Midbrain (tissue), 1 donor: ENCODE measurements at regions not wholly inside any gene's neighbourhood (a gene's known extent, or its start where the extent isn't known, plus 50 kb on each side); places are given as distances from the start of the nearest gene placed in this dataset.
"Not testable (repeated sequence)": the region's sequence is repeated elsewhere in the genome, so short reads cannot be mapped to it uniquely, and the experiment has no call there.

ENCODE experiments used
- DNase-seq: peaks from one replicate; lab custom pipeline; 2025; lab: John Stamatoyannopoulos, UW

DNA sequence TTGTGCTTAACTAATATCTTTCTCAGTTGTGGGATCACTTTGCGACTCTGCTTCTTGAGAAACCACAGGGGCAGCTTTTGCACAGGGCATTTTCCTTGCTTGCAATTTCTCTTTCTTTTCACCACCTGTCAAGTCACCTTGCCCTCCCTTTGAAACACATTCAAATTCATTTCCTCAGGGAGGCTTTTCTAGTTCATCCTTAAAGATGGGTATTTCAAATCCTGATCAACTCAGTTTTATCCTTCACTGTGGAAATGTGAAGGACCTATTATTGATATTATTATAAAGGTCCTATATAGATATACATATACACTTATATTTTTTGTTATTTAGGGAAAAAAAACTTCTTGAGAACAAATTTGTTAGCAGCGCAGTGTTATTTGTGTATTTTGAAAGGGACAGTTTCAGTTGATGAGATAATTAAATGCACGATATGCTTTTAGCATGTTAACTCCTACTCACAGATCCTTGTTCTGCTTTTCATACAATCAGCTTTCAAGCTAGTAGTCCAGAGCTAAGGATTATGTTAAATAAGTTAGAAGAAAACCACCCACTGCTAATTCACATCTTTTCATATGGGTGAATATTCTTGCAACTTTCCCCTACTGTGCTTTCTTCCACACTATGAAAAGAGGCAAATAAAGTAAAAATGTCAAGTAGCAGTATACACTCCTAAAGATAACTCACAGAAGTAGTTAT is 501.4 kb upstream of the RGS6 start:
- DNase-seq, result no peak

DNA sequence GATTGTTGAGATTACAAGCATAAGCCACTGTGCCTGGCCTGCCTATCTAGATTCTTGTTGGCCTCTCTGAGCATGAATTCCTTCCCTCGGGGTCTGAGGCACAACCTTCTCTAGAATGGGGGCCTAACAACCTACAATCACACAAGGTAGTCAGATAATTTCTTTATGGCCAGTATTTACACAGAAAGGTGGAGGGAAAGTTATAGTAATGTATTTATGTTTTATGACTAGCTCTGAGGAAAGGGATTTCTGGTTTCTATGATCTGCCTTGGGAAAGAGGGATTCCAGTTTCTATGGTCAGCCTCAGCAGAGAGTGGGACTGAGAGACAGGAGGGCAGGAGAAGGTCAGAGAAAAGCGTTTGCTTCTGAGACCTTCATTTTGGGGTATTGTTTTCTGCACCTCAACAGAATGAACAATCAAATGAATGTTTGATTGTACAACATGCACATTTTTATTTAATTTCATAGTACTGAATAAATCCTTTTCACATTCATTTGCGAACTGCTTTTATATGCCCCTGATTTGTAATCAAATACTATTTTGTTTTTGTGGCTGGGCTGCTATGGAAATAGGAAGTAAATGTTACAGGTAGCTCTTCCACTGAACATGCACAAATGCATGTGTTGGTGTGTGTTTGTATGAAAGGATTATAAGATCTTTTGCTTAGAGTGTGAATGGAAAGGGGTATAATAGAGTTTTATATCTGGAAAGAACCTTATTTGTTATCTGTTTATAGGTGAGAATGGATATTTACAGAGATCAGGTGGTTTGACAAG is 499.7 kb upstream of the RGS6 start:
- DNase-seq, result no peak

DNA sequence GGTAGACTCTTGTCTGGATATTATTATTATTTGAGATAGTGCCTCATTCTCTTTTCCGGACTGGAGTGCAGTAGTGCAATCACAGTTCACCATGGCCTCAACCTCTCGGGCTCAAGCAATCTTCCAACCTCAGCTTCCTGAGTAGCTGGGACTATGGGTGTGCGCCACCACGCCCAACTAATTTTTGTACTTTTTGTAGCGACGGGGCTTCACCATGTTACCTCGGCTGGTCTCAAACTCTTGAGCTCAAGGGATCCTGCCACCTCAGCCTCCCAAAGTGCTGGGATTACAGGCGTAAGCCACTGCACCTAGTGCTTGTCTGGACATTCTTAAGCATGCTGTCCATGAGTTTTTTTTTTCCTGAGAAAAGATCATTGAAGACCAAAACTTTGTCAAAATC is 498.9 kb upstream of the RGS6 start:
- no peak for DNase-seq

DNA sequence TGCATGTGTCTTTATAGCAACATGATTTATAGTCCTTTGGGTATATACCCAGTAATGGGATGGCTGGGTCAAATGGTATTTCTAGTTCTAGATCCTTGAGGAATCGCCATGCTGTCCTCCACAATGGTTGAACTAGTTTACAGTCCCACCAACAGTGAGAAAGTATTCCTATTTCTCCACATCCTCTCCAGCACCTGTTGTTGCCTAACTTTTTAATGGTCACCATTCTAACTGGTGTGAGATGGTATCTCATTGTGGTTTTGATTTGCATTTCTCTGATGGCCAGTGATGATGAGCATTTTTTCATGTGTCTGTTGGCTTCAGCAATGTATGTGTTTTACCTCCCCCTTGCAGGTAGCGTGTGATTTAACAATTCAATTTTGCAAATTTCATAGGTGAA is 496.6 kb upstream of the RGS6 start:
- not testable (repeated sequence) for DNase-seq

DNA sequence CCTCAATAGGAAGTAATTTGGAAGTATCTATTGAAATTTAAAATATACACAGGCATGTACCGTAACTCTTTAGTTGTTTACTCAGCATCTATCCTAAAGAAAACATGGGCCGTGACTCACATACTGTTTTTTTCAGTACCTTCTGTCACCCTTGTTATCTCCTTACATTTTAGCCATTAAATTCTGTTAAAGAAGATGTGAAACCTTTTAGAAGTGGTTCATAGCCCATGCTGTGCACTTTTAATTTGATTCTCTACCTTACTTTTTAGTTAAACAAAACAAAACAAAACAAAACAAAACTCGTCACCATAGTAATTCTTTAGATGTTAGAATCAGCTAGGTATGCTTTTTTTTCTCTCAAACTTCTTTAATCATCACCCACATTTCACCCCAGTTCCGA is 494.4 kb upstream of the RGS6 start:
- no peak for DNase-seq

DNA sequence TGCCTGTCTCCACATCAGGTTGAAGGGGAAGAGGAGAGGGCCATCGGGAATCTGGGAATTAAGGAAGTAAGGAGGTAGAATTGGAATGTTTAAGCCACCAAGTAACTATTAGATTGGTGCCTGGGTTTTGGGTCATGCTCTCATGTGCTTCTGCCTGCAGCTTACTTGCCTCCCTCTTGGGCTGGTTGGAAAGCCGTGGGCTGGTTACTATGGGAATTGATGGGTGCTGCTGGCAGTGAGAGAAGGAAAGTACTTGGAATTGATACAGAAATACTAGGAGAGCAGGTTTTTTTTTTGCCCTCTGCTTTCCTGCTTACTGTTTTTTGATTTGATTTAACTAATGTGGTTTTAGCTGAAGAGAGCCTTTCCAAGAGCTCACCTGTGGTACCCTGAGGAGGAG is 493.5 kb upstream of the RGS6 start:
- peak; percentile 33 for DNase-seq

DNA sequence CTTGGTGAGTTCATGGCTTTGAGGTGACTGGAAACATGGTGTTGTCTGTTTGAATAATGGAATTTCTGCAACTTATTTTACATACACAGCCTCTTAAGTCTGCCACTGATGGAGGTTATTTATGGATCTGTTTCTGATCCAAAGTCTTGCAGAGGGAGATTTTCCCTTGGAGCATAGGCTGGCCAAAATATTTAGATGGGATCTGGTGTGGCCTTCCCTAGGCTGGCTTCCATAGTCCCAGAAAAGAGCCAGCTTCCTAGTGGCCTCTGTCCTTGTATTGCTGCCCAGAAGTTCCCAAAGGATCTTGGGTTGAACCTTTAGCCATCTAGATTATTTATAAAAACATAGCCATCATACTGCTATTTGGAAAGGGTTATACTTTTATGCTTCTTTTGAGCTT is 491.1 kb upstream of the RGS6 start:
- no peak for DNase-seq

DNA sequence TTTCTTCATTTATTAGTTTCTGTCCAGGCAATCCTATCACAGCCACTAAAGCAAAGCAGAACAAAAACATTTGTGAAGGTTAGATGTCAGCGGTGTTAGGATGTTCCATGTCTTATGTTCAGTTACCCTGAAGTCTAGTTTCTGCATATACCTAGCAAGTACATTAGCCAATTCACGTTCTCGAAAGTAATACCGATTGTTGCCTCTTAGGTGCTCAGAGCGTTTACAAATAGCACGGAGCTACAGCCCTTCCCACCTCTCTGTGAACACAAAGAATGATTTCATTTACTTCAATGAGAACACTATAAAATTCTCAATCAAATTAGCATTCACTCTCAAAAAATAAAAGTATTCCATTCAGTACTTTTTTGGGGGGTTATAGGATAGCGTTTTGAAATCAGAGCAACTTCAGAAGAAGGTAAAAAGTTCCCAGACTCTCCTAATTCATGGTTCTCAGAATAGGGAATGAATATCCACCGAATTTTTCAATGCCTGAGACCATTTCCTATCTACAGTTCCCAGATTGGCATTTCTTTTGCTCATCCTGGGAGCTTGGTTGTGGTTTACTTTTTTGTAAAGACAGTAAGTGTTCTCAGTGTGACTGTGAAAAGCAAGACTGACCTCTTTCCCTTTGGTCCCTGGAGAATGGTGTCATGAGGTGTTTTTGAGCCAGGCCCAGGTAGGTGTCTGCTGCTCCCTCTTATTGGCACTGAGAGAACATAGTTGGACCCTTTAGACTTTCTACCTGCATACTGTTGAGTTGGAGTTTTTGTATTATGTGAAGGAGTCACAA is 488.0 kb upstream of the RGS6 start:
- no peak for DNase-seq

DNA sequence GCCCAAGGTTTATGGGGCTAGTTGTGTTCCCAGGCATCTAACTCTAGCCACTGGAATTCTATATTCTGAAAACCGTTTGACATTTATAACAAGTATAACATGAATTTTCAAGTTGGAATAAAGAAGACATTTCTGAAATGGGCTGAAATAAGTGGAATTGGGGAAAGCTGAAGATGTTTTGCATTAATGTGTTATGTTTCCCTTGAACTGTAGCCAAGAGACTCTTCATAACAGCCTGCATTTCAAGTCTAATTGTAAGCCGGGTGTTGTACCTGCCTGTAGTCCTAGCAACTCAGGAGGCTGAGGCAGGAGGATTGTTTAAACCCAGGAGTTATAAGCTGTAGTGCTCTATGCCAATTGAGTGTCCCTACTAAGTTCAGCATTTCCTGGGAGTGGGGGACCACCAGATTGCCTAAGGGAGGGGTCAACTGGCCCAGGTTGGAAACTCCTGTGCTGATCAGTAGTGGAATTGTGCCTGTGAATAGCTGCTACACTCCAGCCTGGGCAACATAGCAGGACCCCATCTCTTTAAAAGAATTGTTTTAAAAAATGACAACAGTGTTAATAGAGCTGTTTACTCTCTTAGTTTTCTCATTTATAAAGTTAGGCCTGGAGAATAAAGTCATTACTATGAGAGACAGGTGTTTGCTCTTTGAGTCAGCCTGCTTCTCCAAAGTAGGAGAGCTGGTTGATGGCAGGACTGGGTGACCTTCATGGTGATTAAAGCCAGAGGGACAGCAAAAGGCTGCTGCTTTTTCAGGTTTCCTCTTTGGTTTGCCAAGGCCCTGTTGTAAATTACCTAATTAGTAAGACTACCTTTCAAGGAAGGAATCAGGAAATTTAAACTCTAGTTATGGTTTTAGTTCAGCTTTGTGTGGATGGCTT is 483.6 kb upstream of the RGS6 start:
- no peak for DNase-seq

DNA sequence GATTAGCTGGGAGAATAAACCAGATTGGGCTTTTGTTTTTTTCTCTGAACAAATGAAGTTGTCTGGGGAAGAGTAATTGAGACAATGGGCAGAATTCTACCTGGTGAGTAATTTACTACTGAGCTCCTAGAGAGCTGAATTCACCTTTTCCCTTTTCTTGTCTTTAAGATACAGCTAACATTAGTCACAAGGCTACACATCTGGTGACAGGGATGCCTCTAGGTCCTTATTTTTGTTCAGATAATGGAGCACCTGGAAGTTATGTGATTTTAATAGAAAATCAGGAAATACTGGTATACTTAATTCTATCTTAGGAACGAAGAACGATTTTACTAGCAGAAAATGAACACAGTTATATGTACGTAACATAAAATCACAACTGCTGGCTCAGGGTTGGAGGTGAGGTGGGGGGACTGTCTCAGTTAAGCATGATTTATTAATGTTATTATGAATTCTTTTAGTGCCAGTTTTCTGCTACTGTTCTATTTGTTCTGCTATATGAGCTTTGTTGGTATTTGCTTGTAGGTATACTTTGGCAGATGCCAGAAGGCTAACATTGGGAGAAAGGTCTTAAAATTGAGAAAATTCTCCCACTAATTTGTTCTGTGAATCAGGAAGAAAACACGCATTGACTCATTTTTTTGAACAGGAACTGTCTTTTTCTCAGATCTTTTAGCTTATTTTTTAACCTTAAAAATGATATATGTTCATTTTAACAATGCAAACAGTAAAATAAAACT is 482.7 kb upstream of the RGS6 start:
- no peak for DNase-seq

DNA sequence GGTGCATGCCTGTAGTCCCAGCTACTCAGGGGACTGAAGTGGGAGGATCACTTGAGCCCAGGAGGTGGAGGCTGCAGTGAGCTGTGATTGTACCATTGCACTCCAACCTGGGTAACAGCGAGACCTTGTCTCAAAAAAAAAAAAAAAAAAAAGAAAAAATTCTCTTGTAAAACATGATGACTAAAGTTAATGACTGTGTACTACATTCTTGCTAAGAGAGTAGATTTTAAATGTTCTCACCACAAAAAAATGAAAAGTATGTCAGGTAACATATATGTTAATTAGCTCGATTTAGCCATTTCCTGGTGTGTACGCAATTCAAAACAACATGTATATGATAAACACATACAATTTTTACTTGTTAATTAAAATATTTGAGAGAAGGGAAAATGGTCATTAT is 480.7 kb upstream of the RGS6 start:
- DNase-seq, result no peak

DNA sequence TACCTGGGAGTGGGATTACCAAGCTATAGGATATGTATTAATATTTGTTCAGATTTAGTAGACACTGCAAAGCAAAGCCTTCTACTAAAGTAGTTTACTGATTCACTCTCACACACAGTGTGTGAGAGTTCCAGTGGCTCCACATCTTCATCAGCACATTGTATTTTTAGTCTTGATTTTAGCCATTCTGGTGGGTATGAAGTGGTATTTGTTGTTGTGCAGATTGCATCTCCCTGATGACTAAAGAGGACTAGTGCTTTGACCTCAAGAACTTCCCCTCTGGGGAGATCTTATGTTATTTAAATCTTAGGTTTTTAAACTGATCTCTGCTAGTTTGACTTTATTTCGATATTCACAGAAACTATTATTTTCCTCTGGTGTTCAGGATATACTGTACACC is 479.7 kb upstream of the RGS6 start:
- no peak for DNase-seq

DNA sequence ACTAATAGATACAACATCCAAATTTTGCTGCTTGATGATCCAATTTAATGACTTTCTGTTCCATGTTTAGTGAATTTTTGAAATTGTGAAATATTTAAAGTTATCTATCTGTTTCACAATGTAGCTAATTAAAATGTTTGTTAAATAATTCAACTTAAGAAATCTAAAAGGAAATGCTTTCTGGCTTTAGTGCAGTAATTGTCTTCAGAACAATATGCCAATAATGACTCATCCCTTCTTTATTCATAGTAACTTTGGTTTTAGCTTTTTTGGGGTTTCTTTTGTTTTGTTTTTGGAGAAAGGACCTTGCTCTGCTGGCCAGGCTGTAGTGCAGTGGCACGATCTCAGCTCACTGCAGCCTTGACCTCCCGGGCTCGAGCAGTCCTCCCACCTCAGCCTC is 479.2 kb upstream of the RGS6 start:
- no peak for DNase-seq

DNA sequence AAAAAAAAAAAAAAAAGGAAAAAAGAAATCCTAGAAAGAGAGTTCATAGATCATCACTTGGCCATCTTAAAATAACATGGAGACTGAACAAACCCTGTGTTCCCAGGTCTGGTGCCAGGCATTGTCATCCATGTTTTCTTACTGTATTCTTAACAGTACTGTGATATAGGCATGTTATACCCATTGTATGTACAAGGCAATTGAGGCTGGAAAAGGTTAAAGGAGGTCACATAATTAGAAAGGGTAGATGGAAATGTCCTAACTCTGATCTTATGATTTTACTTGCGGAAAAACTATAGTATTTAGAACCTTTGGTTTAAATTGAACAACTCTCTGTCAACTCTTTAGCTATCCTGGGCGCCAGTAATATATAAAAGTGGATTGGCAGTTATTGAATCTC is 478.2 kb upstream of the RGS6 start:
- DNase-seq, result no peak

DNA sequence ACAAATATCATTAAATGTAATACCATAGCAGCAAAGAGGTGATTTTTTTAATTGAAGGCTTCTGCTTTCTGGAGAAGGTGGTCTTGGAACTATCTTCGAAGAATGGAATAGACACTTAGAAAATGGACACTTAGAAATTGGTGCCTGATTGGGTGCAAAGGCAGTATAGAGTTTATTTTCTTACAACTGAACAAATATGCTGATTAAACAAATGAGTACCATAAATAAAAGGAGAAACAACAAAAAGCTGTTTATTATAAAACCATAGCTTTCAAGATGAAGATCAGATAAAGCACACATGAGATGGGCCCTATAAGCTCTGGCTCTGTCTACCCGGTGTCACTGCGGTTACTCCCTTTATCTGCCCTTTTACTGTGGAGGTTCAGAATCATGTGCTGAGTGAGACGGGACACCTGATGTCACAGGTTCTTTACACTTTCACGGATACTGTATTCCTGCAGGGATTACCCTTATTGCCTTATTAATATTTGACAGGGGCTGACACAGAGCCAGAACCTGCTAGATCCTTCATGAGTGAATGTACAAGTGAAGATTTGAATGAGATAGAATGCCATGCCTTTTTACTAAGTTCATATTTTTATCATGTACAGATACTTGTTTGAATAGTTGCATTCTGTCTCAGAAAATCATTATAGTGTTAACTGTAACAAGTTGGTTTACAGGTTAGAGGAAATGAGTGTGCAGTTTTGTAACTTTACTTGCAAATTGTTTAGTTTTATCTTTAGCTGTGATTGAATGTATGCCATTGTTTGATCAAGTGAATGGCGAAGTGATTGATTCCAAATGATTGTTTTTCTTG is 477.5 kb upstream of the RGS6 start:
- DNase-seq, result no peak

DNA sequence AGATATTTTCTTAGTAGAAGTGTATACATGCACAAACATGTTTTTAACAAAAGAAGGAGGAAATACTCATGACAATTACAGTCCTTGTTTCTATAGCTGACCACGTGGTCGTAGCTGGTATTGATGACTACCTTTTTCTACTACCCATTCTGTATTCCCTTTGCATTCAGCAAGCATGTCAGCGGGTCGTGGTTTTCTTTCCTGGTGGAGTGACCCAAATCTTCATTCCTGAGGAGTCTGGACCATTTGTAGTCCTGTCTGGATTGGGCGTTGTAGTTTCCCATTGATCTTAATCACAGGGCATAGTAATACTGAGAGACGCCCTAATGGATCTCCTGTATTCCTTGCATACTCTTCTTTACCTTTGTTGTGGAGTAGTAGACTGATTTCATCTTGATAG is 472.1 kb upstream of the RGS6 start:
- DNase-seq, result no peak

DNA sequence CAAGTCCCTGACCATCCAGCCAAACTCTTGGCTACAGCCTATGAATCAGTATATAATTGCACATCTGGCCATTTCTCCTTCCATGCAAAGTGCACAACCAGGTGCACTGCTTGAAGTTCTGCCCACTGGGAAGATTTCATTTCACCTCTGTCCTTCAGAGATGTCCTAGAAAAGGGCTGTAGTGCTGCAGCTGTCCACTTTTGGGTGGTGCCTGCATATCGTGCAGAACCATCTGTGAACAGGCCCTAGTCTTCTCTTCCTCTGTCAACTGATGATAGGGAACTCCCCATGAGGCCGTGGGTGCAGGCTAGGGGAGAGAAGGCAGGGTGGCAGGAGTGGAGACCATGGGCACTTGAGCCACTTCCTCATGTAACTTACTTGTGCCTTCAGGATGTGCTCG is 470.6 kb upstream of the RGS6 start:
- DNase-seq, result not testable (repeated sequence)

DNA sequence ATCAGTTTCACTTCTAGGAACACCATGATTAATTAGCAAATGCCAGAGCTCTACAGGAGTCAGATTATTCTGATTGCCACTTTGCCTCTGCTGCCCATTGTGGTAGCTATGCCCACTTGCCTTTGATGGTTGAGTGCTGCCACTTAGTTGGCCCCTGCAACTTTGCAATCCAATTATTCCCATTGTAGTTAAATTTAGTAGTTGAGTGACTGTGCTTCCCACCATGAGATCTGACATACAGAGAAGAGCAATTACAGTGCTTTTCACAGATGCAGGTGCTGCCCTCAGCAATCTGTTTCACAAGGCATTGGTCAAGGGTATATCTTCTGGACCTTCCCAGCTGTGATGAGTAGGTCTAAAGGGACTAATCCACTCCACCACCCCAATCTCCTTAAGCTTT is 468.4 kb upstream of the RGS6 start:
- no peak for DNase-seq

DNA sequence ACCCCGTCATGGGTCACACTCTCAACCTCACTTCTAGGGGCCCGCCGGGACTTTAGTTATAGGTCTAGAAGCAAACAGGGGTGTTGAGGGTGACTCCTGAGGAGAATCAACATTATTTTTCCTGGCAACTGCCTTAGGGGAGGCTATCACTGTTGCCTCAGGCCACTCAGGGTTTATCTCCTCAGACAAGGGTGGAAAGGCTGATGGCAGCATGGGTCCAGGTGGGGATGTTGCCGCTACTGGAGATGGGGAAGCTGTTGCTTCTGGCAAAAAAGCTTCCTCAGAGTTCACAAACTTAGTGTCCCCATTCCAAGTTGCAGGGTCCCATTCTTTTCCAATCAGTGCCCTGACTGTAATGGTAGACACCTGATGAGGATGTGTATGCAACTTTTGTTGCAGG is 467.4 kb upstream of the RGS6 start:
- DNase-seq, result no peak

DNA sequence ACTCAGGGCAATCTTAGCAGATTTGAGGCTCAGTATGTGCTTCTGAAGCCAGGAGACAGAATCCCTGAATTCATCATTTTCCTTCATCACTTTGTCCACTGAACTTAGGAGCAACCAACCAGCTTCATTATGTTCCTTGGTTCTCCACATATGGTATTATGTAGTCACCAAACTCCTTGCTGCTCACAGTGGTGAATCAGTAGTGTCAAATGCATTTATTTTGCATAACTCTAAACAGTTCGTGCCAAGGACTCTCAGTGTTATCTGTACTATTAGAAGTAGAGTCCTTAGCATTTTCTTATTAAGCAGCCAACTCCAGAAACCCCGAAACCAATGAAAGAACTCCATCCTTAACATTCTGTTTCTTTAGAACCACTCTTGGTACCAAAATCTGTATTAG is 466.9 kb upstream of the RGS6 start:
- no peak for DNase-seq
